ENCODE measurements at regions not wholly inside any gene's neighbourhood (a gene's known extent, or its start where the extent isn't known, plus 50 kb on each side); places are given as distances from the start of the nearest gene placed in this dataset.

DNA sequence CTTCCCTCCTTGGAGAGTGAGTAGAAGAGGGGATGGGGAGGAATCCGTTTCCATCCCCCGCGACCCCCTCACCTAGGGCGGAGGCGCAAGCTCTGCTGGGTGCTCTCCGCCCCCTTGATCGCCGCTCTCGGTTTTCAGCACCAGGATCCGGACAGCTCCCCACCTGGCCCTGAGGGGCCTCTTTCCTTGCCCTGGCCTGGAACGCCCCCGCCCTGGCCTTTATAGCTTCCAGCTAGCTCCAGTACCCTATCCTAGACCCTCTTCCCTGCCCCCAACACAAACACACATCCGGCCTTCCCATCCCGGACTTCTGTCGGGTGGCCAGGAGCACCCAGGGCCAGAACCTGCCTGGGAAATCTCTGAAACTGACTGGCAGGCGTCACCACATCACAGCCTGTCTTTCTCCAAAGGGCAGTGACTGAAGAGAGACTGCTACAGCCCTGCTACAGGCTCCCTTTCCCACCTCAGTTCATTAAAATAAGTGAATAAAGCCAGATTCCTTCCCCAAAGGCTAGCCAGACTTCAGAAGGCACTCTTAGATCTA, 72.3 kb upstream of the LEP start:
- DNase-seq, result no peak

DNA sequence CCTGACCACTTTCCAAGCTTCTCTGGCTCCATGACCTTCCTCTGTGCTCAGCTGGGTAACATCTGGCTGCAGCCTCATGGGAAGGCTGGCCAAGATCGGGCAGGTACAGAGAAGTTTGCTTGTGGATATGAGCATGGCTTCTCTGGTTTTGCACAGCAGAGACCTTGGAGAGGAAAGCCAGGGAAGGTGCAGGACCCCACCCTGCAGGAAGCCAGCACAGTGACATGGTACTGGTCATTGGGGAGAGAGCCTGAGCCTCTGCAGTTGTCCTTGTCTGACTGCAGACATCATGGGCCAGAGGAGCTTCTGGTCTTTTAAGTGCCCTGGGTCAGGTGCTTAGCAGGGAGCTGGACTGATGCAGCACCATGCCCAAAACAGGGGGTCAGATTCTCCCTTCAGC, 70.6 kb upstream of the LEP start:
- DNase-seq, result no peak

DNA sequence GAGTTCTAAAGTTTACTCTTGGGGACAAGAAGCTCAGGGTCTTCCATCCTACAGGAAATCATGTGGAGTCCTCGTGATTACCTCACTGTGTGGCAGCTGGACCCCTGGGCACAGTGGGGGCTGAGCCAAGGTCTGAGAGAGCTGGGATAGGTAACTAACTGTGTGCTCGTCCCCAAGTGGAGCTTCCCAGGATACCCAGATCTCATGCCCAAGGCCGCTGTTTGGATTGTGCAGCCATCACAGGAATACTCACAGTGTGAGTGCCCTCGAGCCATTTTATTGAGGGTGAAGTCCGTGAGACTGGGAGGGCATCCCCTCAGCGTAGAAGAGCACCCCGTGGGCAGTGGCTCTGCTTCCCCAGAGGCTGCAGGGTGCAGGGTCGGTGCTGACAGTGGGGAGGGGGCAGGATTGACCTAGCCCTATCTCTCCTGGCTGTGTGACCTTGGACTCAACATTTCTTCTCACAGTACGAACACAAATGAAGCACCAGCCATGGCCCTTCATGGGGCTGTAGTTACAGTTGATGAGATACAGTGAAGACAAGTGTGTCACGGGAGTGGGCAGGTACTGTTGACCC, 69.6 kb upstream of the LEP start:
- DNase-seq, result no peak

DNA sequence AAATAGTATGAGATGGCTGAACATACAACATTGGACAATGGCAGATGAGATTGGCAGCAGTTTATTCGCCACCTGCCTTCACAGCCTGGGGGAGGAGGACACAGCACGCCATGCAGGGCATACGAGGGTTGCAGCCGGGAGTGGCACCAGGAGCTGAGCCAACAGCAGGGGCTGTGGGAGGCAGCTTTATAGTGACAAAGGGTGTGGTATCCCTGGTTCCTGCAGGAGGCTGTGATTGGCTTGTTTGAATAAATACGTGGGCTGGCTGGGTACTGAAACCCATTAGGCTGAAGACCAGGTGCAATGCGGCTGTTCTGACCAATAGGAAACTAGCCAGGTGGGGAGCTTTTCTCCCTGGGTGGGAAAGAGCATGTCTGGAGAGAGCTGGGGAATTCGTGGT, 68.9 kb upstream of the LEP start:
- DNase-seq, result peak; percentile 45

DNA sequence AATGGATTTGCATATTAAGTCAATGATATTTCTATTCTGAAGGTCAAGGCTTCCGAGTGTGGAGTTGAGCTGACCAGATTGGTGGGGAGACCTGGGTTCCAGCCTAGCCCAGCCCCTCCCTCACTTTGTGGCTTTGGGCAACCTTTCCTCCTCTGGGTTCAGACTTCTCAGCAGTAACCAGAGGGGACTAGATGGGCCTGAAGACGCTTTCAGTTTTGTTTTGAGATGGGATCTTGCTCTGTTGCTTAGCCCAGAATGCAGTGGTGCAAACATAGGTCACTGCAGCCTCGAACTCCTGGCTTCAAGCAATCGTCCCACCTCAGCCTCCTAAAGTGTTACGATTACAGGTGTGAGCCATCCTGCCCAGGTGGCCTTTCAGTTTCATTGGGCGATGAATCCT, 68.1 kb upstream of the LEP start:
- DNase-seq, result no peak

DNA sequence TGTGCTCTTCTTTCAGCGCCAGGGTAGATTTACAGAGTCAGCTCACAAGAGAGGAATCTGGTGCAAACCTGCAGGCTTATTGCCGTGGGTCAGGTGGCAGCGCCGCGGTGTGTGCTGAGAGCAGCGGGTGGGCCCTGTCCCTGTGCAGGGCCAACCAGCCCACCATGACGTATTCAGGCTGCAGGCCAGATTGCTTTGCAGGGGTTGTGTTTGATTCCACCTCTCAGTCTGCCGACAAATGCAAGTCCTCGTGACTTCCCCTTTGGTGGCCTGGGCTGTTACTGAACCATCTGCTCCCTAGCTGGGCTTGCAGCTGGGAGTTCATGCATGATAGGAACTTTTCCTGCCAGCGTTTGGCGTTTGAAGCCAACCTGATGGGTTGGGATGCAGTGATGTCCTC, 66.7 kb upstream of the LEP start:
- DNase-seq, result no peak

DNA sequence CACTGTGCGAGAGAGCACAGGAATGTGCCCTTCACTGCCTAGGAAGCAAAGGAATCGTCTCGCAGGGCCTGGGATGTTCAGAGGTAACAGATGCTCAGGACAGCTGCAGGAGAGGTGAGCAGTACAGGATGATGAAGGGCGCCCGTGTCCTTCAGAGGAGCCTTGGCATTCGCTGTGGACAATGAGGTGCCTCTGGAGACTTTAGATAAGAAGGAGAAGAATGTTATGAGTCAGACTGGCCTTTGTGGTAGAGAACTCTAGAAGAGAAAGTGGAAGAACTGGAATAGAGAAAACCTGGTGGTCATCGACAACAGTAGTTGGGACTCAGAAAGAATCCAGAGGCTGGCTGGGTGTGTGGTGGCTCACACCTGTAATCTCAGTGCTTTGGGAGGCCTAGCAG, 64.4 kb upstream of the LEP start:
- no peak for DNase-seq

DNA sequence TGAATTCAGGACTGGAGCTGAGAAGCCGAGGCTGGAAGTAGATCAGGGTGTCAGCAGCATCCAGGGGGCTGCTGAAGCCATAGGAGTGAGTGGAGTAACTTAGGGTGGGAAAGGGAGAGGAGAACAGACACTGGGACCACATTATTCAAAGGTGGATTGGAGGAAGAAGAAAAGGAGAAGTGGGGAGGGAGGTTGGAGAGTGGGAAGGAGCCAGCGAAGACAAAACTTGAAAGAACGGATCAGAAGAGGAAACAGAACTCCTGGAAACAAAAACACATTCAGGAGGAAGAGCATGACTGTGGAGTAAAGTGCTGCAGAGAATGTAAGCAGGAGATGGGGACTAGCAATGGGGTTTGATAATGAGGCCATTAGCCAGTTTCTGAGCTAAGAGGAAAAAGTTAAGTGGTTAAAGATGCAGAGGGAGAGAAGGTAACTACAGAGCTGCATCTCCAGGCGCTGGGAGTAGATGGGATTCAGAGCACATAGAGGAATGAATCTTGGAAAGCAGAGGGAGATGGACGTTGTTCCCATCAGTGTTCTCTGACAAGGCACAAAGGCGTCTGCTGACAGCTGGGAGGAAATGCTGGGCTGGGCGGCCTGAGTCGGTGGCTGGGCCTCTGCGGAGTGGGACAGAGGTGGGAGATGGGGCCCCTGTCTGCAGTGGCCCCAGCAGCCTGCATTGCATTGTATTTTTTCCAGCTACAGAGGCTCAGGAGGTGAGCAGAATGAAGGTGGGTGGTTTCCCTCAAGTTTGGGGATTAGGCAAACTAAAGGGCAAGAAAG, 63.1 kb upstream of the LEP start:
- DNase-seq, result no peak

DNA sequence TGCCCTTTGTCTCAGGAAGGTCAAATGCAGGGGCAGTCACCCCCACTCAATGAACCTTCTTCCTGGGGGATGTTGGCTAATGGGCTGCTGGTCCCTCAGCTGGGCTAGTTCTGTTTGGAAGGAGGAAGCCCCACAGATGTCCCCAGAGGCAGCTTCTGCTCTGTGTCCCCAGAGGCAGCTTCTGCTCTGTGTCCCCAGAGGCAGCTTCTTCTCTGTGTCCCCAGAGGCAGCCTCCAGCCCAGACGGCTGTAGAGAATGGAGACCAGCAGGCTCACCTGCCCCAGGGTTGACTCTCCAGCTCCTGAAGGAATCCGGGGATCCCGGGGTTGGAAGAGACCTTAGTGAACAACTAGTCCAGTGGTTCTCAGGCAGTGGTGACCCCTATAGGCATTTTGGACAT, 62.5 kb upstream of the LEP start:
- no peak for DNase-seq

DNA sequence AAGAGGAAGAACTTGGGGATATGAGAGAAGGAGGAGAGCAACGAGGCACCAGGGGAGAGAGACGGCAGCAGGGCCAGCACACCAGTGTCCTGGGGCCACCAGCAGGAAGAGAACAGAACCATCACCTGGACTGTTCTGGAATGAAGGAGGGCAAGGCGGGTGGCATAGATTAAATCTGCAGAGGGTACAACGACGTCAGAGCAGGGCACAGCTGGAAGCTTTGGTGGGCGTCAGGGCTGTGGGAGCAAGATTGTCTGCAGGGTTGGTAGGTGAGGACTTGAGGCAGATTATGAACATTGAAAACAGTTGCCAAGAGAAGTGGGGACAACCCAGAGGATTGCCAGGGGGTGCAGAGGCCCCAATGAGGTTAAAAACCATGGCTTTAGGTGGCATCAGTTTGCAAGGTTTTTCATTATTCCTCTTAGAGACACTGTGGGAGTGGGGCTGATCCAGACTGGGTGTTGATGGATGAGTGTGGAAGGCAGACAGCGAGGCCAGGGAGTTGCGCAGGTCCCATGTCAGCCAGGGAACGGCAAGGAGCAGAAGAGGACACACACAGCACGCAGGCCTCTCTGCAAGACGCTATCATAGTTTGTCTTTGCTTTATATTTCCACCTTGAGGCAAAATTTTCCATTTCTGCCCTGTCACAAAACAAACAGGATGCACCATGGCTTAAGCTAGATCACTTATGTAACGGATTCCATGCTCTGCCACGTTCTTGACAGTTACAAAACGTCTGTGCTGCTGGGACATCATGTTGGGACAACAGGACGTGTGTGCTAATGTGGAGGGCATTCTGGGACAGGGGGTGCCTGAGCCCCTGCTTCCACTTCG, 52.5 kb upstream of the LEP start:
- DNase-seq, result no peak

DNA sequence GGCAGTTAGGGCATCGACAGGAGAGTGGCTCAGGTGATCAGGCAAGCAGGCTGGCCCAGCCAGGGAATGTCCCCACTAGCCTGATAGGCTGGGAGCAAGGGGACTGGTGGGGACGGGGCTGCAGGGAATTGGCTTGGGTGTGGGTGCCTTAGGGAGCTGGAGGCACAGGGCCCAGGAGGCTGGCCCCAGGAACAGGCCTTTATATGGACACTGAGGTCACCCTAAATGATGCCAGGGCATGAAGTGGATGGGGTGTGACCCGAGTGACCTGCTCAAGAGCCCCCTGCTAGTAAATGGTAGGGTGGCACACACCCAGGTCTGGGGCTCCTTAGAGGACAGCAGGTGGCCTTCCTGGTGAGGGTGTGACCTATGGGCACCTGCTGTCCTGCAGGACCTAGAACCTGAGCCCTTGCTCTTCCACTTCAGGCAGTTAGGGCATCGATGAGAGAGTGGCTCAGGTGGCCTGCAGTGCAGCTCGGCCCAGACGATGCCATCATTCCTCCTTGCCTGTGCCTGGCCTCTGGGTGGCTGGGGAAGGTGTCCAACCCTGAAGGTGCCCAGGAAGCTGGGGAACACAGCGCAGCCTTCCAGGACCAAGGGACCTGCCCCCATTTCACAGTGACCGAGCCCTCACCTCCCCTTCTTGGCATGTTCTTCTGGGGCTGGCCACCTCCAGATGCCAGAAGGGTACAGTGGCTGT, 51.7 kb upstream of the LEP start:
- DNase-seq, result no peak

DNA sequence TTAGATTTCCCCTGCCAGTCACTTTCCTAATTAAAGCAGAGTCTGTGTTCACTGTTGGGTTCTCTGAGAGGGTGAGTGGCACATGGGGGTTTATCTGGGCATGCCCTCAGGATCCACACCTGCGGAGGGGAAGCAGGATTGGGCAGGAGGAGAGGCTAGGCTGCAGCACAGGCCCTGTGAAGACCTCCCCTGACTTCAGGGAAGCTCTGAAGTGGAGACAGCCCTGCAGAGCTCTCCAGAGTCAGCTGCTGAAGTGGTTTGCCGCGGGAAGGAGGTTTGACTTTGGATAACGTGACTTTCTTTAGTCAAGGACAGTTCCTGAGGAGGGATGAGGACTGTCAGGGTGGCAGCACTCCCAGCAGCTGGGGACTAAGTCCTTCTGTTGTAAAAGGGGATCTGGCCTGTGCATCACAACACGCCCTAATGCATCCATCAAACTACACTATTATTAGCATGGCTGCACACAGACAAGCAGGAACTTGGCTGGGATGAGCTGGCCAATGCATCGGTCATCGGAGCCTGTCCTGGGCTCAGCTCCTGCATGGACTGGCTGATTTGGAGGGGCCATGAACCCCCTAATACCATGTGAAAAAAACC, 50.9 kb upstream of the LEP start:
- DNase-seq, result no peak

DNA sequence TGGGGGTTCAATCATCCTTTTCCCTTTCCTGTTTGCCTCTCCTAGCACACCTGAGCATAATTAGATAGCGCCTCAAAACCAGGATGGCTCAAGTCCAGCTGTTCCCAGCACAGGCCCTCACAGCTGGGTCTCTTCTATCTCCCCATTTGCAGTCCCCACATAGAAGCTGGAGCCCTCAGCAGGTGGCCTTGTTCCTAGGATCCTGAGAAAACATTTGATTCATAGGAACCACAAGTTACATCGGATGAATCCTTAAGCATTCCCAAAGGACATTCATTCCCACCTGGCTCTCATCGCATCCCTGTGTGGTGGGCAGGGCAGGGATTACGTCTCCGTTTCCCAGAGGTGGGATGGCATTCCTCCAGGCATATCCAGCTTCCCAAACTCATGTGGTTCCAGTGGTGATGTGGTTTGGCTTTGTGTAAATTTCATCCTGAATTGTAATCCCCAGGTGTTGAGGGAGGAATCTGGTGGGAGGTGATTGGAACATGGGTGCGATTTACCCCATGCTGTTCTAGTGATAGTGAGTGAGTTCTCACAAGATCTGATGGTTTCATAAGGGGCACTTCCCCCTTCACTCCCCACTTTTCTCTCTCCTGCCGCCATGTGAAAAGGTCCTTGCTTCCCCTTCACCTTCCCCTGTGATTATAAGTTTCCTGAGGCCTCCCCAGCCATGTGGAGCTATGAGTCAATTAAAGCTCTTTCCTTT, 49.8 kb upstream of the LEP start:
- DNase-seq, result no peak
